Endothelial cell (in vitro differentiated cells): ENCODE measurements at regions not wholly inside any gene's neighbourhood (a gene's known extent, or its start where the extent isn't known, plus 50 kb on each side); places are given as distances from the start of the nearest gene placed in this dataset.

Source experiments
- DNase-seq: peaks from one replicate; pipeline ENCODE4 v3.0.0; 2021; ENCODE audit warnings: low spot score
- H3K27ac Mint-ChIP-seq: one replicate; pipeline ENCODE4 v1.8.0; 2021; ENCODE audit warnings: mixed read lengths, inconsistent platforms; ENCODE audit not compliant: unreplicated experiment
- H3K27me3 Mint-ChIP-seq: one replicate; pipeline ENCODE4 v1.8.0; 2021; ENCODE audit warnings: mild to moderate bottlenecking, moderate library complexity, mixed read lengths, inconsistent platforms; ENCODE audit not compliant: unreplicated experiment
- H3K36me3 Mint-ChIP-seq: one replicate; pipeline ENCODE4 v1.8.0; 2021; ENCODE audit warnings: mild to moderate bottlenecking, low read depth, mixed read lengths, inconsistent platforms; ENCODE audit not compliant: unreplicated experiment
- H3K4me1 Mint-ChIP-seq: one replicate; pipeline ENCODE4 v1.8.0; 2021; ENCODE audit warnings: mild to moderate bottlenecking, mixed read lengths, inconsistent platforms; ENCODE audit not compliant: unreplicated experiment
- H3K4me3 Mint-ChIP-seq: one replicate; pipeline ENCODE4 v1.8.0; 2021; ENCODE audit warnings: mild to moderate bottlenecking, mixed read lengths, inconsistent platforms; ENCODE audit not compliant: unreplicated experiment
- H3K9me3 Mint-ChIP-seq: one replicate; pipeline ENCODE4 v1.8.0; 2021; ENCODE audit warnings: mixed read lengths, inconsistent platforms; ENCODE audit not compliant: unreplicated experiment
- TF ChIP-seq, protein P1 (sequence below): fragments of 200-600 bp; sonication (generic); IDR thresholded peaks from one replicate; pipeline ENCODE4 v1.5.0; 2021; ENCODE audit warnings: antibody characterized with exemption; ENCODE audit not compliant: unreplicated experiment

DNA sequence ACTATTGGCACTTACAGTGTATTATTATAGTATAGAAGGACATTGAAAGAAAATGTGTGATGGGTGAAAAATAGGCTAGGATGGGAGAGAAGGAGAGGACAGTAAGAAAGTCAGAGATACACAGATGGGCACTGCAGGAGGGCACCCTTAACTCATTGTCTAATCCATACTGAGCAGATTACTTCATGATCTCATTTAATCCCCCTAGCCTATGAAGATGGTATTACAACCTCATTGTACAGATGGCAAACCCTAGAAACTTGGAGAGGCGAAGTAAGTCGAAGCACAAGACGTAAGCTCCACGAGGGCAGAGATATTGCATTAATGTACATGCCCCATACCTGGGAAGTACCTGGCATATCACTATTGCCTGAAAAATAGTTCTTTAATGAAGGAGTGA lies 346.9 kb upstream of the DAB1 start:
- TF ChIP-seq, protein P1, sequence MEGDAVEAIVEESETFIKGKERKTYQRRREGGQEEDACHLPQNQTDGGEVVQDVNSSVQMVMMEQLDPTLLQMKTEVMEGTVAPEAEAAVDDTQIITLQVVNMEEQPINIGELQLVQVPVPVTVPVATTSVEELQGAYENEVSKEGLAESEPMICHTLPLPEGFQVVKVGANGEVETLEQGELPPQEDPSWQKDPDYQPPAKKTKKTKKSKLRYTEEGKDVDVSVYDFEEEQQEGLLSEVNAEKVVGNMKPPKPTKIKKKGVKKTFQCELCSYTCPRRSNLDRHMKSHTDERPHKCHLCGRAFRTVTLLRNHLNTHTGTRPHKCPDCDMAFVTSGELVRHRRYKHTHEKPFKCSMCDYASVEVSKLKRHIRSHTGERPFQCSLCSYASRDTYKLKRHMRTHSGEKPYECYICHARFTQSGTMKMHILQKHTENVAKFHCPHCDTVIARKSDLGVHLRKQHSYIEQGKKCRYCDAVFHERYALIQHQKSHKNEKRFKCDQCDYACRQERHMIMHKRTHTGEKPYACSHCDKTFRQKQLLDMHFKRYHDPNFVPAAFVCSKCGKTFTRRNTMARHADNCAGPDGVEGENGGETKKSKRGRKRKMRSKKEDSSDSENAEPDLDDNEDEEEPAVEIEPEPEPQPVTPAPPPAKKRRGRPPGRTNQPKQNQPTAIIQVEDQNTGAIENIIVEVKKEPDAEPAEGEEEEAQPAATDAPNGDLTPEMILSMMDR: peak; percentile 71
- Mint-ChIP-seq H3K36me3 (no peaks in the 10 kb centered on the region), H3K9me3 (no peaks in the 10 kb centered on the region), H3K27me3 (no peaks in the 10 kb centered on the region), H3K4me3 (no peak overlapping the region), H3K27ac (no peak overlapping the region), H3K4me1 (no peaks in the 10 kb centered on the region)
- no peak for DNase-seq

DNA sequence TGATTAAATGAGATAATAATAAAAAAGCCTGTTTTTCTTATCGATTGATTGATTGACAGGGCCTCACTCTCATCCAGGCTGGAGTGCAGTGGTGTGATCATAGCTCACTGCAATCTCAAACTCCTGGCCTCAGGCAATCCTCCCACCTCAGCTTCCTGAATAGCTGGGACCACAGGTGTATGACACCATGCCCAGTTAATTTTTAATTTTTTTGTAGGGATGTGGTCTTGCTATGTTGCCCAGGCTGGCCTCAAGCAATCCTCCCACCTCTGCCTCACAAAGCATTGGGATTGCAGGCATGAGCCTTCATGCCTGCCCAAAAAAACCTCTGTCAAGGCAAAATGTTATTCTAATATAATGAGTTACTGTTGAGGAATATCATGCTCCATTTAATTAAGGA lies 346.4 kb upstream of the DAB1 start:
- Mint-ChIP-seq H3K4me3 (no peak overlapping the region), H3K27ac (no peak overlapping the region), H3K27me3 (no peaks in the 10 kb centered on the region), H3K9me3 (no peaks in the 10 kb centered on the region), H3K4me1 (no peaks in the 10 kb centered on the region), H3K36me3 (no peaks in the 10 kb centered on the region)
- TF ChIP-seq, protein P1: no peak
- no peak for DNase-seq

DNA sequence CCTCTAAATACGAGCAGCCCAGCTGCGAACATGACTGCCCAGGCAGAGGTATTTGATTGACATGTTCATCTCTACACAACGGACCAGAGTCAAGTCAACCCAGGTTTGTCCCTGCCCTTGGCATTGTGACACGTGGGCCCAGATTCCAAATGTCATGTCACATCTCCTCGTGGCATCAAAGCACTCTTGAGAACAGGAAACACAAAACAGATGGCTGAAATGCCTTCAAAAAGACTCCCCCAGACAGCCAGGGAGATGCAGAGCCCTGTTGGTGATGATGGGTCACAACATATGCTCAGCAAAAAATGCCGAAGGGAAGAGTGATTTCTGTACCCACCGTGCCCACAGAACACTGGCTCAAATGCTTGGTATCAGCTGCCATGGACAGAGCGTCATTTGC lies 337.8 kb upstream of the DAB1 start:
- no peaks in the 10 kb centered on the region for H3K27me3 Mint-ChIP-seq
- H3K4me3 Mint-ChIP-seq: no peak overlapping the region
- H3K9me3 Mint-ChIP-seq: no peaks in the 10 kb centered on the region
- H3K4me1 Mint-ChIP-seq: no peaks in the 10 kb centered on the region
- no peak overlapping the region for H3K27ac Mint-ChIP-seq
- no peaks in the 10 kb centered on the region for H3K36me3 Mint-ChIP-seq
- no peak for DNase-seq
- TF ChIP-seq, protein P1: no peak

DNA sequence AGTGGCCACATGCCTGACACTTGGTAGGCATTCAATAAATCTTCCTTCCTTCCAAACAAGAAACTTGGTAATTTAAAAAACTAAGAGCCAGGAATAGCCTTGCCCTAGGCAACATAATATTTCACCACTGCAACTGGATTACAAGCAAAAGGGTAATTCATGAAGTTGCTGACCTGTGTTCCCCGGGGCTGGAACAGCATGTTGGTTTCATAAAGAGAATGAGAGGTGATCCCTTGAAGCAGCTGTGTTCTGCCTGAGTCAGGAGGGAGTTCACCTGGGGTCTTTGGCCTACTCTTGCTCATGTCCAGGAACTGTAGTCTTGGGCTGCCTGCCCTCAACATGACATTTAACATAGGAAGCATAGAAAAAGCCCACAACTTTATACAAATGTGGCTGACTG lies 329.0 kb upstream of the DAB1 start:
- no peak for DNase-seq
- Mint-ChIP-seq H3K9me3 (no peaks in the 10 kb centered on the region), H3K27ac (no peak overlapping the region)

DNA sequence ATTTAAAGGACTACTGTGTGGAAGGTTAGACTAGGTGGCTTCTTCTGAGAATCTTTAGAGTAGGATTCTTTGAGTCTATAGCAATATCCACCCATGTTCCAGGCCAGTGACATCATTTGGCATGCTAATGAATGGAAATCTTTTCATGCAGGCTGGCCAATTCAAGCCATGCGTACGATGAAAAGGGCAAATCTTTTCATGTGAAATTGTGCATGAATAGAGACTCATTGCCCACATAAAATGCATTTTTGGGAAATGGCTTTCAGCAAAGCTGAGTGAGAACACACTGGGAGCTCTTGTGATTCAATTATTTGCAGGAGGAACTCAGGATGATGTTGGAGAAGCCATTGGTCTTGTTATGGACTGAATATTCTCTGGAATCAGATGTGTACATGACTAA lies 324.9 kb upstream of the DAB1 start:
- Mint-ChIP-seq H3K27ac (no peak overlapping the region), H3K4me1 (peaks cover 6% of the 10 kb centered on the region), H3K4me3 (no peak overlapping the region), H3K27me3 (no peaks in the 10 kb centered on the region), H3K9me3 (no peaks in the 10 kb centered on the region), H3K36me3 (no peaks in the 10 kb centered on the region)
- no peak for DNase-seq
- TF ChIP-seq, protein P1: no peak

More for the DNA sequence above, 329.0 kb upstream of the DAB1 start:
- TF ChIP-seq, protein P1: no peak
- Mint-ChIP-seq H3K36me3 (no peaks in the 10 kb centered on the region), H3K4me3 (no peak overlapping the region), H3K27me3 (no peaks in the 10 kb centered on the region), H3K4me1 (peaks cover 6% of the 10 kb centered on the region)
